ENCODE measurements at regions not wholly inside any gene's neighbourhood (a gene's known extent, or its start where the extent isn't known, plus 50 kb on each side); places are given as distances from the start of the nearest gene placed in this dataset.
"Not testable (repeated sequence)": the region's sequence is repeated elsewhere in the genome, so short reads cannot be mapped to it uniquely, and the experiment has no call there.

DNA sequence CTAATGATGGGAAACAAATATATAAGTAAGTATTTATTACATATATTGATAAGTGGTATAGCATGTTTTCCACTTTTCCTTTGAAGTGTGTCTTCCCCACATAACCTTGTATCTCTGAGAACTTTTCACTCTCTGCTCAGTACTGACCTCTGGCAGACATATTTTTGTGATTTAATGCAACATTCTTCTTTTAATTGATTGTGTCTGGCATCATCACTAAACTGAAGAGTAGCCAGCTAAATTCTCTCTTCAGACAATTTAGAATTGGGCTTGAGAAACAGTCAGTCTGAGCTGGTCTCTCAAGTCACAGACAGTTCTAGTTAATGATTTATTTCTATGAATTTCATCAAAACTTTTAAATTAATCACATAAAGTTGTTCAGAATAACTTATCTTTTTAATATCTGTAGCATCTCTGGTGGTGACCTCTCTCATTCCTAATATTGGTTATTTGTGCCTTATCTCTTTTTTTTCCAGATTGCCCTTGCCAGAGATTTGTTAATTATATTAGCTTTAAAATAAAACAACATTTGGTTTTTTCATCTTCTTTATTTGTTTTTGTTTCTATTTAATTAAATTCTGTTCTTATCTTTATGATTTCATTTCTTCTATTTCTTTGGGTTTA is 230.0 kb upstream of the VLDLR start:
- not testable (repeated sequence) for FAIRE-seq; H3K4me1 ChIP-seq (ENCODE audit: insufficient read depth, low read length); ATAC-seq

GRCh38 chr9:2394087-2394741 is 227.4 kb upstream of the VLDLR start:
- POLR2A ChIA-PET; H3K27ac ChIP-seq (ENCODE audit: extremely low read length, insufficient read depth, low read length); H2AFZ ChIP-seq (ENCODE audit: low read length); BruUV-seq (replicated peaks); H3K9me3 ChIP-seq (ENCODE audit: low read length); H3K79me2 ChIP-seq (ENCODE audit: insufficient read depth, low read length); H3K27me3 ChIP-seq (ENCODE audit: control insufficient read depth in 1 of 2, insufficient read depth in 2 of 2, low read length in 2 of 2); CTCF ChIA-PET (ENCODE audit: low intra/inter-chr PET ratio, low total read pairs); H3K4me1 ChIP-seq (ENCODE audit: insufficient read depth, low read length); intact Hi-C loops (cut with micrococcal nuclease; ENCODE audit: unreplicated experiment); H3K4me3 ChIP-seq (replicated peaks in 1 of 3; ENCODE audit: insufficient read depth in 1 of 3, low read depth in 2 of 3, low read length in 3 of 3); H3K4me2 ChIP-seq (ENCODE audit: low read depth, low read length); DNase-seq (ENCODE audit: low spot score); FAIRE-seq; ATAC-seq; H3K36me3 ChIP-seq (replicated peaks in 1 of 2; ENCODE audit: control insufficient read depth in 1 of 2, insufficient read depth in 2 of 2, low read length in 2 of 2); H4K20me1 ChIP-seq (ENCODE audit: insufficient read depth, low read length); H3K9ac ChIP-seq (ENCODE audit: insufficient read depth, low read depth, low read length); in situ Hi-C loops (cut with HindIII; ENCODE audit: extremely low pct_ligation_motif_present, low pct_unique_long_range_greater_than_20kb): not testable (repeated sequence)

More for the DNA sequence above, 230.0 kb upstream of the VLDLR start:
- H2AFZ ChIP-seq (ENCODE audit: low read length); DNase-seq (ENCODE audit: low spot score); H3K79me2 ChIP-seq (ENCODE audit: insufficient read depth, low read length); intact Hi-C loops (cut with micrococcal nuclease; ENCODE audit: unreplicated experiment); H3K4me2 ChIP-seq (ENCODE audit: low read depth, low read length); POLR2A ChIA-PET; H3K9me3 ChIP-seq (ENCODE audit: low read length); H3K27ac ChIP-seq (ENCODE audit: extremely low read length, insufficient read depth, low read length); H3K27me3 ChIP-seq (ENCODE audit: control insufficient read depth in 1 of 2, insufficient read depth in 2 of 2, low read length in 2 of 2); in situ Hi-C loops (cut with HindIII; ENCODE audit: extremely low pct_ligation_motif_present, low pct_unique_long_range_greater_than_20kb); CTCF ChIA-PET (ENCODE audit: low intra/inter-chr PET ratio, low total read pairs); H3K4me3 ChIP-seq (replicated peaks in 1 of 3; ENCODE audit: insufficient read depth in 1 of 3, low read depth in 2 of 3, low read length in 3 of 3); H3K9ac ChIP-seq (ENCODE audit: insufficient read depth, low read depth, low read length); H3K36me3 ChIP-seq (replicated peaks in 1 of 2; ENCODE audit: control insufficient read depth in 1 of 2, insufficient read depth in 2 of 2, low read length in 2 of 2); BruUV-seq (replicated peaks); H4K20me1 ChIP-seq (ENCODE audit: insufficient read depth, low read length): not testable (repeated sequence)

Data from HepG2 (cell line).